ENCODE measurements at regions not wholly inside any gene's neighbourhood (a gene's known extent, or its start where the extent isn't known, plus 50 kb on each side); places are given as distances from the start of the nearest gene placed in this dataset.
"Not testable (repeated sequence)": the region's sequence is repeated elsewhere in the genome, so short reads cannot be mapped to it uniquely, and the experiment has no call there.

- DNase-seq (ENCODE audit: low read depth) = no peak
- no peak for TF ChIP-seq CTCF (IDR thresholded peaks at IDR 0.05; ENCODE audit: control insufficient read depth, insufficient read depth, low read depth, low read length, missing control alignments)
Measured at GRCh38 chr11:103812680-103813079, 223.8 kb upstream of the DDI1 start.

GRCh38 chr11:103820345-103820744, 216.1 kb upstream of the DDI1 start:
- DNase-seq (ENCODE audit: low read depth) = not testable (repeated sequence)

More at GRCh38 chr11:103812680-103813079, 223.8 kb upstream of the DDI1 start:
- no peak overlapping the region for H3K4me3 ChIP-seq (ENCODE audit: control insufficient read depth, low read depth, low read length)

GRCh38 chr11:103824116-103824515, 212.3 kb upstream of the DDI1 start:
- TF ChIP-seq CTCF (IDR thresholded peaks at IDR 0.05; ENCODE audit: control insufficient read depth, insufficient read depth, low read depth, low read length, missing control alignments) = no peak
- DNase-seq (ENCODE audit: low read depth) = no peak
- no peak overlapping the region for H3K4me3 ChIP-seq (ENCODE audit: control insufficient read depth, low read depth, low read length)

More at GRCh38 chr11:103820345-103820744, 216.1 kb upstream of the DDI1 start:
- H3K4me3 ChIP-seq (ENCODE audit: control insufficient read depth, low read depth, low read length) = not testable (repeated sequence)

GRCh38 chr11:103825469-103825868, 211.0 kb upstream of the DDI1 start:
- H3K4me3 ChIP-seq (ENCODE audit: control insufficient read depth, low read depth, low read length) = no peak overlapping the region
- no peak for DNase-seq (ENCODE audit: low read depth)
- no peak for TF ChIP-seq CTCF (IDR thresholded peaks at IDR 0.05; ENCODE audit: control insufficient read depth, insufficient read depth, low read depth, low read length, missing control alignments)

GRCh38 chr11:103826856-103827255, 209.6 kb upstream of the DDI1 start:
- DNase-seq (ENCODE audit: low read depth) = no peak
- no peak overlapping the region for H3K4me3 ChIP-seq (ENCODE audit: control insufficient read depth, low read depth, low read length)
- no peak for TF ChIP-seq CTCF (IDR thresholded peaks at IDR 0.05; ENCODE audit: control insufficient read depth, insufficient read depth, low read depth, low read length, missing control alignments)

GRCh38 chr11:103829596-103829995, 206.8 kb upstream of the DDI1 start:
- H3K4me3 ChIP-seq (ENCODE audit: control insufficient read depth, low read depth, low read length) = no peak overlapping the region
- no peak for TF ChIP-seq CTCF (IDR thresholded peaks at IDR 0.05; ENCODE audit: control insufficient read depth, insufficient read depth, low read depth, low read length, missing control alignments)
- no peak for DNase-seq (ENCODE audit: low read depth)

GRCh38 chr11:103830205-103830604, 206.2 kb upstream of the DDI1 start:
- TF ChIP-seq CTCF (IDR thresholded peaks at IDR 0.05; ENCODE audit: control insufficient read depth, insufficient read depth, low read depth, low read length, missing control alignments) = no peak
- H3K4me3 ChIP-seq (ENCODE audit: control insufficient read depth, low read depth, low read length) = no peak overlapping the region
- DNase-seq (ENCODE audit: low read depth) = no peak
